HG03060 (cell line): ENCODE measurements at regions not wholly inside any gene's neighbourhood (a gene's known extent, or its start where the extent isn't known, plus 50 kb on each side); places are given as distances from the start of the nearest gene placed in this dataset.

Source experiments
- ATAC-seq: cut with Tn5 transposase; IDR thresholded peaks from one replicate; pipeline ENCODE4 v1.9.1; 2021; ENCODE audit warnings: low read depth, moderate number of reproducible peaks; ENCODE audit not compliant: unreplicated experiment

GRCh38 chr2:83705146-83705545 lies 753.9 kb downstream of the SUCLG1 start:
- ATAC-seq = no peak

GRCh38 chr2:83703598-83703997 lies 755.5 kb downstream of the SUCLG1 start:
- ATAC-seq = no peak

- no peak for ATAC-seq
These were observed 762.2 kb downstream of the SUCLG1 start for GRCh38 chr2:83696838-83697237.

- no peak for ATAC-seq
These were observed 763.5 kb downstream of the SUCLG1 start for GRCh38 chr2:83695530-83695929.

GRCh38 chr2:83695037-83695436 lies 764.0 kb downstream of the SUCLG1 start:
- no peak for ATAC-seq

- no peak for ATAC-seq
These were observed 769.7 kb downstream of the SUCLG1 start for GRCh38 chr2:83689402-83689801.

- no peak for ATAC-seq
These were observed 772.2 kb downstream of the SUCLG1 start for GRCh38 chr2:83686863-83687262.

GRCh38 chr2:83674050-83674449 lies 785.0 kb downstream of the SUCLG1 start:
- no peak for ATAC-seq

- no peak for ATAC-seq
These were observed 793.2 kb downstream of the SUCLG1 start for GRCh38 chr2:83665894-83666293.

GRCh38 chr2:83665154-83665553 lies 793.9 kb downstream of the SUCLG1 start:
- no peak for ATAC-seq

GRCh38 chr2:83661711-83662110 lies 797.4 kb downstream of the SUCLG1 start:
- no peak for ATAC-seq

GRCh38 chr2:83654091-83654611 lies 804.9 kb downstream of the SUCLG1 start:
- ATAC-seq = no peak

- no peak for ATAC-seq
These were observed 808.2 kb downstream of the SUCLG1 start for GRCh38 chr2:83650898-83651297.

- ATAC-seq = no peak
These were observed 808.9 kb downstream of the SUCLG1 start for GRCh38 chr2:83650161-83650560.

GRCh38 chr2:83640506-83640905 lies 818.6 kb downstream of the SUCLG1 start:
- ATAC-seq = no peak

GRCh38 chr2:83633423-83633822 lies 825.7 kb downstream of the SUCLG1 start:
- ATAC-seq = no peak

GRCh38 chr2:83630351-83630750 lies 828.7 kb downstream of the SUCLG1 start:
- ATAC-seq = no peak

GRCh38 chr2:83615511-83615910 lies 843.6 kb downstream of the SUCLG1 start:
- no peak for ATAC-seq

GRCh38 chr2:83613178-83613577 lies 845.9 kb downstream of the SUCLG1 start:
- ATAC-seq = no peak

- ATAC-seq = no peak
These were observed 856.3 kb downstream of the SUCLG1 start for GRCh38 chr2:83602753-83603152.

GRCh38 chr2:83596592-83597282 lies 862.3 kb downstream of the SUCLG1 start:
- no peak for ATAC-seq

GRCh38 chr2:83595926-83596325 lies 863.2 kb downstream of the SUCLG1 start:
- ATAC-seq = no peak
